ENCODE measurements at regions not wholly inside any gene's neighbourhood (a gene's known extent, or its start where the extent isn't known, plus 50 kb on each side); places are given as distances from the start of the nearest gene placed in this dataset.

DNA sequence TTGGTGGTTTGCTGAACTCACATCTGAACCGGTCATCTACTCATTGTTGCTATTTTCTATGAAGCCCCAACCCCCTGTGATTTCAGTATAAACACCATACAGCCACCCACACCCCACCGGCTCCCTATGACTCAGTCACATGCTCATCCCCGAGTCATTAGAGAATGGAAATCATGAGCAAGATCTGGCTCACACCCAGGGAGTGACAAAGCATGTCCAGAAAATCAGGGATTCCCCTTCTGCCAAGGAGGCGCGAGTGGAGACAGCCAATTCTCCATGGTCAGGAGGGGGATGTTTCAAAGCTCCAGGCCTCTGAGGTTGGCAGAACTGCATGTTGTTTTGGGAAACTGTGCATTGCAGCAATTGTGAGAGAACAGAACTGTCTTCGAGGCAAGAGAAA, 657.5 kb upstream of the TBX3 start:
- DNase-seq (ENCODE audit: low spot score): no peak

GRCh38 chr12:115338566-115339294, 654.8 kb upstream of the TBX3 start:
- ATAC-seq: no peak

More for the DNA sequence above, 657.5 kb upstream of the TBX3 start:
- ATAC-seq: no peak

DNA sequence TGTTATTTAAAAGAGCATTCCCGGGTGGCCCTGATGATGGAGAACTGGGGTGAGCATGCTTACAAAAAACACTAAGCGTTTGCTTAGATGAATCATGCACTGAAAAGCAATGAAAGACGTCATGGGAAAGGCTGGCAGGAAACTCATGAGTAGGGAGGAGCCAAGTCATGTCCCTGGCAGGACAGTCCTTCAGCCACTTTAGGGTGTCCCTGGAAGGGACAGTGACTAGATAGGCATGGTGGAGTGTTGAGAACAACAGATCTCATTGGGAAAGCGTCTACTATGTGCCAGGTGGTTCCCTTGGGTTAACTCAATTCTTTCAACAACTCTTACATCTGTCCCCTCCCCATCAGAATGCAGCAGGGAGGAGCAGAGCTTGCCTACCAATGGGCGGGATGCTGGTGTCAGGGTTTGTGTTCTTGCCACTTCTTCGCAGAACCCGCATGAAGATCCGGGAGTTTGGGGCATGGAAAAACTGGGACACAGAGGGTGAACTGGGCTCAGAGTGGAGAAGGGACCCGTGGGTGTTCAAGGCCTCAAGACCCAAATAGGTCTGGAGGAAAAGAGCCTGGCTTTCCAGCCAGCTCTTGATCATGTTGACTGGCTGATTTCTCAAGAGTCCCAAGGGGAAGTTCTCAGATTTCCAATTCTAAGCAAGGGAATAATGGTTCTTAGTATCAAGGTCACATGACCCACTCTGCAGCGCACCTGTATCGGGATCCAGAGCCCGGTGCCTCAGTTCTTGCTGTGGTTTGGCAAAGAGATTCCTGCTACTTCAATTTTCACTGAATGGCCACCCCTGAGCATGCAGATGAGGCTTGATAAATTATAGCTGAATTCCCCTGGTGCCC, 653.9 kb upstream of the TBX3 start:
- no peak for ATAC-seq
- no peak for DNase-seq (ENCODE audit: low spot score)

More at GRCh38 chr12:115338566-115339294, 654.8 kb upstream of the TBX3 start:
- DNase-seq (ENCODE audit: low spot score): no peak

DNA sequence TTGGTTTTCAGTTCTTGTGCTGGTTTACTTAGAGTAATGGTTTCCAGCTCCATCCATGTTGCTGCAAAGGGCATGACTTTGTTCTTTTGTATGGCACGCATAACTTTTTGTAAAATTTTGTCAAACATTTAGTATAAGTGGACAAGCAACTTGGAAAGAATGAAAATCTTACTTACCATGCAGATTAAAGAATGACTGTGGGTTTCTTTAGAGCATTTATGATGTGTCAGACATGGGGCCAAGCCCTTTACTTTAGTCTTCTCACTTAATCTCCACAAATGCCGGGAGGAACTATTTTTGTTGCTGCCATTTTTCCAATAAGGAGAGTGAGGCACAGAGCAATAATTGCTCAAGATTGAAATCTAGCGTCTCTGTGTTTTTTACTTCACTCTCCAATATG, 652.5 kb upstream of the TBX3 start:
- ATAC-seq: no peak
- no peak for DNase-seq (ENCODE audit: low spot score)

DNA sequence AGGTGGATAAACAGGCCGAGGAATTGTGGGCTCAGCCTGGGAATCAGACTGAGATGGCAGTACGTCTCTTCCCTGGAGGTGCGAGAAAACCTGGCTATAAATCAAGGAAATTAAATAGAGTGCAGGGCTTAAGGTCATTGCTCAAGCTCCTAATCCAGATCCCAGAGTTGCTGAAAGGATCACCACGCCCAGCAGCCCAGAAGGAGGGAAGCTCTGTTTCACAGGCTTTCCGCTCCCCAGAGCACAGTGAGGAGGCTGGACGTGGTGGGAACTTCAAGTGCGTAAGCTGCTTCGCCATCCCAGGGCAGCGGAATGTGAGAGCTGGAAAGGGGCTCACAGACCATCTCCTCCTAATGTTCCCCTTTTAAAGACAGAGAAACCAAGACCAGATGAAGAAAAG, 651.6 kb upstream of the TBX3 start:
- no peak for DNase-seq (ENCODE audit: low spot score)
- no peak for ATAC-seq

- no peak for ATAC-seq
- DNase-seq (ENCODE audit: low spot score): no peak
Observed at GRCh38 chr12:115335048-115335447, 651.1 kb upstream of the TBX3 start.

DNA sequence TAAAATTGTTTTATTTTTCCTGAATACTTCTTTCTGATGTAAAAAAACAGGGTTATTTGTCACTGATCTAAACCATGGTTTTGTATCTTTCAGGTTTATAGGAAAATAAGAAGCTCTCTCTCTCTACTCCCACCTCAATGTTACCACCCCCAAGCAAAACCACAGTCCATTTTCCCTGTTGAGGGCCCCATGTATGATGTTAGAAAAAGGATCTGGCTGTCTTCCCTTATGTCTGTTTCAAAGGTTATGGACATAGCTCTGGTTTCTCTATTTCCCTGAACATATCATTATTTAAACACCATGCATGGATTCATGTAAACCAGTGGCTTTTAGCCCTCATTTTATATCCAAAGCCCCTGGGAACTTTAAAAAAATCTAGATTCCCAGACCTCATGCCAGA, 649.0 kb upstream of the TBX3 start:
- ATAC-seq: no peak
- DNase-seq (ENCODE audit: low spot score): no peak

DNA sequence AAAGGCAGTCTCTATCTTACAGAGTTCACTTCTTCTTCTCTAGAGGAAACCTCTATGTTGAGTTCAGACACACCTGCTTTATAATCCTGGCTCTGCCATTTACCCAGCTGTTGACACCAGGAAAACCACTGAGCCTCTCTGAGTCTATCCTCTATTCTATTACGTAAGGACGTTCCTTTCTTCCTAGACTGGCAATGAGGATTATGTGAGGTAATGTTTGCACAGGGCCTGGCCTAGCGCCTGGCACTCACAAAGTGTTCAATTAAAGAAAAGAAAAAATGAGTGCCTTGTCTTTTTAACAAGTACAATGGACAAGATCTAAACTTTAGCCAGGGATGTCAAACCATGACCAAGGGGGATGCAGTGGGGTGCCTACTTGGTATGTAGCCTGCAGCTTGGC, 641.9 kb upstream of the TBX3 start:
- DNase-seq (ENCODE audit: low spot score): peak; percentile 52
- ATAC-seq: peak; percentile 92

DNA sequence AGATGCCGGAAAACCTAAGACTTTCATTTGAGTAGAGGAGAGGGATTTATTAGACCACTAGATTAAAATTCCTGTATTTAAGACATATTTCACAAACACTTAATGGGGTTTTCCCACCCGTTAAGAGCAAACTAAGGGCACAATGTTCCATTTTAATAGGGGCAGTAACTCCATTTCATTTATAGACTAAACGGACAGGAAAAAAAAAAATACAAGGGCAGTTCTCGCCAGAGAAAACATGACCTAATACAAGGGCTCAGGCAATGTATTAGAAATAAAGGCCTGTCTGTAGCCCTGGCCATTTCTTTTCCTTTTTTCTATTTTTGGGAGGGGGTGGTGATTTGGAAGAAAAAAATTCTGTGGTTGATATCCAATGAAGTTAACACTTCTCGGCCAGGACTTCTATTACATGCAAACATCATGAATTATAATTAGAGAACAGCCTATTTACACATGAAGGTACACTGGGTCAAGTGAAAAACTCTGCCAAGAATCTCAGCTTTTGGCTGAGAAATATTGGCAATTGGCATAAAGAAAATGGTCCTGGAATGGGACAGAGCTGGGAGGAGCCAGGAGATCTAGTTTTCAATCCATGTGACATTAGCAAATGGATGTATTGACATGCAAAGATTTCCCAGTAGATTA, 641.1 kb upstream of the TBX3 start:
- ATAC-seq (peak; percentile 86), DNase-seq (ENCODE audit: low spot score) (no peak)

DNA sequence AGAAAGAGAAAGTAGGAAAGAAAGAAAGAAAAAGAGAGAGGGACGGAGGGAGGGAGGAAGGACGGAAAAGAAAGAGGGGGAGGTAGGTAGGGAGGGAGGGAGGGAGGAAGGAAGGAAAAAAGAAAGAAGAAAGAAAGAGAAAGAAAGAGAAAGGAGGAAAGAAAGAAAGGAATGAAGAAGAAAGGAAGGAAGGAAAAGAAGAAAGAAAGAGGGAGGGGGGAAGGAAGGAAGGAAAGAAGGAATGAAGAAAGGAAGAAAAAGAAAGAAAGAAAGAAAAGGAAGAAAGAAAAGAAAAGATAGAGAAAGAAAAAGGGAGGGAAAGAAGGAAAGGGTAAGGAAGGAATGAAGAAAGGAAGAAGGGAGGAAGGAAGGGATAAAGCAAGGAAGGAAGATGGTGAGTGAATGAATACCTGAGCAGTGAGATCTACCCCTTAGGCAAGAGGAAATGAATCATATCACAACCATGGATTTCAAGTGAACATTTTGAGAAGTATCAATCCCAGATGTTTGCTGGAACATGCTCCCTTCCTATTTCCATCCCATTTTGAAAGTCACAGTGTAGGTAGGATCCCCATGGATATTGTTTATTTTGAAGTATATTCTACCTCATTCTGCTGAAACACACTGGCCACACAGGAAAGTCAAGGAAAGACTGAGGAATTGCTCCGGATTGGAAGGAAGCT, 639.4 kb upstream of the TBX3 start:
- no peak for DNase-seq (ENCODE audit: low spot score)

GRCh38 chr12:115322275-115322674, 638.3 kb upstream of the TBX3 start:
- DNase-seq (ENCODE audit: low spot score): no peak
- ATAC-seq: no peak

More for the DNA sequence above, 639.4 kb upstream of the TBX3 start:
- no peak for ATAC-seq

GRCh38 chr12:115320967-115321366, 637.0 kb upstream of the TBX3 start:
- no peak for ATAC-seq
- DNase-seq (ENCODE audit: low spot score): no peak

- DNase-seq (ENCODE audit: low spot score) (no peak), ATAC-seq (no peak)
Observed at GRCh38 chr12:115320451-115320850, 636.5 kb upstream of the TBX3 start.

DNA sequence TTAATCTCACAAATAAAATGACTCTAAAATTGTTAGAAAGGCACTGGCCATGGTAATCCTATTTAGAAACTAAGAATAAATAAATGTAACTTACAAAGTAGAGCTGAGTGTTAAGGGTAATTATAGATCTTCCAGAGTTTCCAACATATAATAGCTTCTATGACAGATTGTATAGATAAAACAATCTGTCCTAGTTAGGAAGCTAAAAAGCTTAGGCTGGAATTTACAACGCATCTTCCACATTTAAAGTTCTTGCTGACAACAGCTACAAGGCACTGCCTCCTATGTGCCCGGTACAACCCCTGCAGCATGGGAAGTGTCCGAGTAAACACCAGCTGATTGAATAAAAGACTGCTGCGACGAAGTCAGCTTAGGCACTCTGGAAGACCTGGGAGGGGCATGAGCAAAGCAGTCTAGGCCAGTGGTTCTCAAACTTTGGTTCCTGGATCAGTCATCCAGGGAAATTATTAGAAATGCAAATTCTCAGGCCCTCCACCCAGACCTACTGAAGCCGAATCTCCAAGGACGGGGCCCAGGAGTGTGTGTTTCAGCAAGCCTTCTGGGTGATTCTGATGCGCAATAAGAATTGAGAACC, 635.6 kb upstream of the TBX3 start:
- ATAC-seq: no peak

GRCh38 chr12:115313929-115314328, 630.0 kb upstream of the TBX3 start:
- ATAC-seq (peak; percentile 16), DNase-seq (ENCODE audit: low spot score) (no peak)

More for the DNA sequence above, 635.6 kb upstream of the TBX3 start:
- DNase-seq (ENCODE audit: low spot score): no peak

- no peak for DNase-seq (ENCODE audit: low spot score)
Observed at GRCh38 chr12:115312901-115313300, 628.9 kb upstream of the TBX3 start.

GRCh38 chr12:115311875-115312274, 627.9 kb upstream of the TBX3 start:
- DNase-seq (ENCODE audit: low spot score) (no peak), ATAC-seq (no peak)

More at GRCh38 chr12:115312901-115313300, 628.9 kb upstream of the TBX3 start:
- no peak for ATAC-seq

DNA sequence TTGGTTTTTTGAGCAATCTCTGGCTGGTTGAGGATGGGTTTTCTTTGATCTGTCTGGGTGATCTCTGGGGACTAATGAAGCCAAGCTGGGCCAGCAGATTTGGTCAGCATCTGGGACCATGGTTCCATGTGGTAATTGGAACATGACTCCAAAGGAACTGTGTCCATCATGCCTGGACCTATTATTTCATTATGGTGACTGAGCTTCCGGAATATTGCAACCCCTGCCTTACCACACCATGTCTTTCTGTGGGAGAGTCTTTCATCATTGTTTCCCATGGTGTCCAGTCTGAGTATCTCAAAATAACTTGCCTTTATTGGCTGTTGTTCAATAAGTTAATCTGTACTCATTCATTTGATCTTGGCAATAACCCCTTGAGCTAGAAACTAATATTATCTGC, 624.9 kb upstream of the TBX3 start:
- ATAC-seq (no peak), DNase-seq (ENCODE audit: low spot score) (no peak)

GRCh38 chr12:115306380-115306779, 622.4 kb upstream of the TBX3 start:
- ATAC-seq (peak; percentile 35), DNase-seq (ENCODE audit: low spot score) (no peak)

- ATAC-seq: no peak
- no peak for DNase-seq (ENCODE audit: low spot score)
Observed at GRCh38 chr12:115305867-115306266, 621.9 kb upstream of the TBX3 start.

GRCh38 chr12:115305275-115305674, 621.3 kb upstream of the TBX3 start:
- no peak for DNase-seq (ENCODE audit: low spot score)
- ATAC-seq: no peak
